Loucy (cell line): ENCODE measurements at regions not wholly inside any gene's neighbourhood (a gene's known extent, or its start where the extent isn't known, plus 50 kb on each side); places are given as distances from the start of the nearest gene placed in this dataset.

Source experiments
- H2AFZ ChIP-seq: fragments of 200-600 bp; sonication (generic); 2 replicates; pipeline ENCODE4 v1.6.0; 2016; ENCODE audit warnings: antibody characterized with exemption, mild to moderate bottlenecking, low read length, moderate library complexity
- H3F3A ChIP-seq: fragments of 200-600 bp; 2 replicates; pipeline ENCODE4 v1.6.0; 2016; ENCODE audit warnings: antibody characterized with exemption, low read depth, mild to moderate bottlenecking
- H3K27me3 ChIP-seq: fragments of 200-600 bp; sonication (generic); 2 replicates; pipeline ENCODE4 v1.6.1; 2014; ENCODE audit warnings: low read length, mild to moderate bottlenecking; ENCODE audit not compliant: insufficient read depth, poor library complexity, severe bottlenecking
- H3K36me3 ChIP-seq: fragments of 200-600 bp; sonication (generic); 2 replicates; pipeline ENCODE4 v1.6.1; 2016; ENCODE audit warnings: low read length; ENCODE audit not compliant: insufficient read depth
- H3K4me1 ChIP-seq: fragments of 200-600 bp; sonication (generic); 2 replicates; pipeline ENCODE4 v1.5.1; 2014; ENCODE audit warnings: low read length, mild to moderate bottlenecking; ENCODE audit not compliant: insufficient read depth, poor library complexity, severe bottlenecking
- H3K4me2 ChIP-seq: fragments of 200-600 bp; sonication (generic); 2 replicates; pipeline ENCODE4 v1.6.0; 2014; ENCODE audit warnings: antibody characterized with exemption, low read length, low read depth, mild to moderate bottlenecking; ENCODE audit not compliant: poor library complexity, severe bottlenecking
- H3K4me3 ChIP-seq: fragments of 200-600 bp; sonication (generic); 2 replicates; pipeline ENCODE4 v1.5.1; 2014; ENCODE audit warnings: low read length, mild to moderate bottlenecking, mixed read lengths; ENCODE audit not compliant: poor library complexity, severe bottlenecking
- H3K79me2 ChIP-seq: fragments of 200-600 bp; sonication (generic); 2 replicates; pipeline ENCODE4 v1.6.1; 2014; ENCODE audit warnings: low read length; ENCODE audit not compliant: insufficient read depth
- H3K9ac ChIP-seq: fragments of 200-600 bp; sonication (generic); 2 replicates; pipeline ENCODE4 v1.6.0; 2014; ENCODE audit warnings: mild to moderate bottlenecking, low read depth, low read length, moderate library complexity; ENCODE audit not compliant: poor library complexity, severe bottlenecking
- H3K9me2 ChIP-seq: fragments of 200-600 bp; sonication (generic); replicated peaks from 2 replicates; pipeline ENCODE4 v1.6.1; 2016; ENCODE audit warnings: low read depth, low read length, mixed read lengths
- H3K9me3 ChIP-seq: fragments of 200-600 bp; sonication (generic); 2 replicates; pipeline ENCODE4 v1.6.1; 2014; ENCODE audit warnings: mild to moderate bottlenecking, antibody characterized with exemption, low read length, low read depth; ENCODE audit not compliant: insufficient read depth
- H4K20me1 ChIP-seq: fragments of 200-600 bp; sonication (generic); 2 replicates; pipeline ENCODE4 v1.6.0; 2014; ENCODE audit warnings: antibody characterized with exemption, low read length, mild to moderate bottlenecking; ENCODE audit not compliant: insufficient read depth, poor library complexity, severe bottlenecking
- EZH2phosphoT487 ChIP-seq: fragments of 200-600 bp; IDR thresholded peaks from 2 replicates; pipeline ENCODE4 v1.6.1; 2018; ENCODE audit warnings: antibody characterized with exemption, mild to moderate bottlenecking, moderate library complexity, borderline replicate concordance
- TF ChIP-seq, protein P1 (sequence below): fragments of 200-600 bp; sonication (generic); conservative IDR thresholded peaks from 2 replicates; pipeline ENCODE4 v1.5.1; 2014; ENCODE audit warnings: mild to moderate bottlenecking, antibody characterized with exemption, low read length

DNA sequence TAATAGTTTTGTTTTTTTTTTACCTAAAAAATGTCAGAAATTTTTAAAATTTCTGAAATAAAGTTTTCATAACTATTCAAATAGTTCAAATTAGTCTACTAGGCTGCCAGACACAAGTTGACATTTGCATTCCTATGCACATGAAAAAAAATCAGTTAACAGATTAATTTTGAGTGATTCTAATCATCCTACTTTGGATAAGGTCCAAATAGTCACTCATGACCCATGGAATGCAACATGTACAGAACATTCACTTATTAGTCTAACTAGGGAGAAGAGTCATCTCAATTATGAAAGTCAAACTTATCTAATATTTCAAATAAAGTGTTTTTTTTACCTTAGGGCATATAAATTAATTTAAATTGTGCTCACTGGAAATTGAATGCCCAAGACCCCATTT lies 390.2 kb downstream of the EPM2A start:
- no peak overlapping the region for H3K4me3 ChIP-seq
- no peaks in the 10 kb centered on the region for H4K20me1 ChIP-seq
- no peak overlapping the region for H3K4me2 ChIP-seq
- TF ChIP-seq EZH2phosphoT487: no peak
- TF ChIP-seq, protein P1, sequence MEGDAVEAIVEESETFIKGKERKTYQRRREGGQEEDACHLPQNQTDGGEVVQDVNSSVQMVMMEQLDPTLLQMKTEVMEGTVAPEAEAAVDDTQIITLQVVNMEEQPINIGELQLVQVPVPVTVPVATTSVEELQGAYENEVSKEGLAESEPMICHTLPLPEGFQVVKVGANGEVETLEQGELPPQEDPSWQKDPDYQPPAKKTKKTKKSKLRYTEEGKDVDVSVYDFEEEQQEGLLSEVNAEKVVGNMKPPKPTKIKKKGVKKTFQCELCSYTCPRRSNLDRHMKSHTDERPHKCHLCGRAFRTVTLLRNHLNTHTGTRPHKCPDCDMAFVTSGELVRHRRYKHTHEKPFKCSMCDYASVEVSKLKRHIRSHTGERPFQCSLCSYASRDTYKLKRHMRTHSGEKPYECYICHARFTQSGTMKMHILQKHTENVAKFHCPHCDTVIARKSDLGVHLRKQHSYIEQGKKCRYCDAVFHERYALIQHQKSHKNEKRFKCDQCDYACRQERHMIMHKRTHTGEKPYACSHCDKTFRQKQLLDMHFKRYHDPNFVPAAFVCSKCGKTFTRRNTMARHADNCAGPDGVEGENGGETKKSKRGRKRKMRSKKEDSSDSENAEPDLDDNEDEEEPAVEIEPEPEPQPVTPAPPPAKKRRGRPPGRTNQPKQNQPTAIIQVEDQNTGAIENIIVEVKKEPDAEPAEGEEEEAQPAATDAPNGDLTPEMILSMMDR: no peak
- H3K36me3 ChIP-seq: no peaks in the 10 kb centered on the region
- no peaks in the 10 kb centered on the region for H3K27me3 ChIP-seq
- no peaks in the 10 kb centered on the region for H3F3A ChIP-seq
- H3K9me3 ChIP-seq: no peaks in the 10 kb centered on the region
- H3K4me1 ChIP-seq: peaks cover 11% of the 10 kb centered on the region
- no peaks in the 10 kb centered on the region for H3K9me2 ChIP-seq
- no peaks in the 10 kb centered on the region for H3K79me2 ChIP-seq
- H3K9ac ChIP-seq: no peak overlapping the region
- H2AFZ ChIP-seq: no peak overlapping the region

DNA sequence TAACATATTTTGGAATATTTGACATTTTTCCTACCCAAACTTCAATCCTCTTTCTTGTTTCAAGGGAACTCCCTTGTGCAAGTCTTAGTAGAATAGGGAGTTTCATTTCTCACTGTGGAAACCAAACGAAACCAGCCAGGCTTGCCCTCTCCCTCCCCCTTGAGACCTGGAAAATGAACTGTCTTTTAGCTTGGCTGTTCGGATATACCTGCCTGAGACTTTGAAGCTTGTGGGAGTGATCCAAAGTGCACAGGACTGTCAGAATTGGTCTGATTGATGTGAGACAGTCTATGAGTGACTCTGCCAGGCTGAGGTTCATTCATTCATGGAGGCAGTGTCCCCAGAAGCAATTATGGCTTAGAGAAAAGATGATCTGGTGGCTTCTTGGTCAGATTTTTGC lies 388.1 kb downstream of the EPM2A start:
- no peak overlapping the region for H3K4me2 ChIP-seq
- H4K20me1 ChIP-seq: no peaks in the 10 kb centered on the region
- H3K27me3 ChIP-seq: no peaks in the 10 kb centered on the region
- TF ChIP-seq, protein P1: no peak
- no peak overlapping the region for H2AFZ ChIP-seq
- 0 out of 2 replicates have a peak, but pooled peaks cover 2% of the 10 kb centered on the region for H3F3A ChIP-seq
- H3K9ac ChIP-seq: no peak overlapping the region
- no peak overlapping the region for H3K4me3 ChIP-seq
- no peaks in the 10 kb centered on the region for H3K9me3 ChIP-seq
- no peaks in the 10 kb centered on the region for H3K36me3 ChIP-seq
- no peaks in the 10 kb centered on the region for H3K9me2 ChIP-seq
- no peaks in the 10 kb centered on the region for H3K79me2 ChIP-seq
- peaks cover 27% of the 10 kb centered on the region for H3K4me1 ChIP-seq

DNA sequence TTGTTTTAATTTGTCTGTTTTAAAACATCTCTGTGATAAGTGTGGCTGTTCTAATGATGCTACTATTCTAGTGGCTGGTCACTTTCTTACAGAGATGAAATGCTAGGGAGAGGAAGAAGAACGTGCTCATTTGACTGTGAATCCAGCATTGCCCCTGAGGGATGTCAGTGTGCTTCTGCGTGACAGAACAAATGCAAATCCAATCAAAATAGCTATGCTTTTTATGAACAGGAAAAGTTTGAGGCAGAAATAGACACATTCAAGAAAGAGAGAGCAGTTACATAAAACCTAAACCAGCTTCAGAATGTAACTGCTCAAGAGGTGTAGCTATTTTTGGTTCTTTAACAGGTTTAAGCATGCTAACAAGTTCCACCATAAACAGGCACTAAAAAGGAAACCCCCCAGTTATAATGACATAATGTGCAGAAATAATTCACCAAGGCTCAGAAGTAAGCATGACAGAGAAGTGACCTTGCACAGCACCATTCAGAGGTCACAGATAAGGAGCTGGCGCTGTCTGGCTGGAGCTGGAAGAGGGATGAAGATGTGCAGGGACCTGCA lies 385.3 kb downstream of the EPM2A start:
- H3K4me3 ChIP-seq: no peak overlapping the region
- H3F3A ChIP-seq: 0 out of 2 replicates have a peak, but pooled peaks cover 2% of the 10 kb centered on the region
- peak overlapping the region; percentile 49 for H3K4me2 ChIP-seq
- TF ChIP-seq, protein P1: no peak
- TF ChIP-seq EZH2phosphoT487: no peak
- no peak overlapping the region for H3K9ac ChIP-seq
- no peaks in the 10 kb centered on the region for H3K9me3 ChIP-seq
- peaks cover 27% of the 10 kb centered on the region for H3K4me1 ChIP-seq
- no peaks in the 10 kb centered on the region for H3K79me2 ChIP-seq
- no peaks in the 10 kb centered on the region for H4K20me1 ChIP-seq
- H3K36me3 ChIP-seq: no peaks in the 10 kb centered on the region
- no peaks in the 10 kb centered on the region for H3K27me3 ChIP-seq
- H2AFZ ChIP-seq: peak overlapping the region; percentile 9; the same call in 1 of the 2 replicates
- no peaks in the 10 kb centered on the region for H3K9me2 ChIP-seq
